HEK293T (cell line): ENCODE measurements at regions not wholly inside any gene's neighbourhood (a gene's known extent, or its start where the extent isn't known, plus 50 kb on each side); places are given as distances from the start of the nearest gene placed in this dataset.

ENCODE experiments used
- BHLHE40 ChIP-seq: fragments of 450-650 bp; IDR thresholded peaks from 2 replicates; pipeline ENCODE4 v1.6.1; 2016; ENCODE audit warnings: mild to moderate bottlenecking, moderate library complexity, borderline replicate concordance
- ELF4 ChIP-seq: fragments of 450-650 bp; IDR thresholded peaks from 2 replicates; pipeline ENCODE4 v1.6.1; 2017; ENCODE audit warnings: antibody characterized with exemption
- FOXA1 ChIP-seq: fragments of 450-650 bp; IDR thresholded peaks from 2 replicates; pipeline ENCODE4 v1.6.1; 2016; ENCODE audit warnings: mild to moderate bottlenecking
- FOXM1 ChIP-seq: fragments of 450-650 bp; IDR thresholded peaks from 2 replicates; pipeline ENCODE4 v1.6.1; 2017; ENCODE audit warnings: mild to moderate bottlenecking, borderline replicate concordance
- HDGF ChIP-seq: fragments of 450-650 bp; IDR thresholded peaks from 2 replicates; pipeline ENCODE4 v1.6.1; 2017; ENCODE audit warnings: antibody characterized with exemption, borderline replicate concordance
- L3MBTL2 ChIP-seq: fragments of 450-650 bp; conservative IDR thresholded peaks from 2 replicates; pipeline ENCODE4 v1.6.1; 2016; ENCODE audit warnings: mild to moderate bottlenecking
- NFRKB ChIP-seq: fragments of 450-650 bp; IDR thresholded peaks from 2 replicates; pipeline ENCODE4 v1.6.1; 2016; ENCODE audit warnings: mild to moderate bottlenecking, moderate library complexity
- SP1 ChIP-seq: fragments of 450-650 bp; IDR thresholded peaks from 2 replicates; pipeline ENCODE4 v1.6.1; 2017
- SUZ12 ChIP-seq: fragments of 450-650 bp; IDR thresholded peaks from 2 replicates; pipeline ENCODE4 v1.6.1; 2016; ENCODE audit warnings: mild to moderate bottlenecking
- TARDBP ChIP-seq: fragments of 450-650 bp; IDR thresholded peaks from 2 replicates; pipeline ENCODE4 v1.6.1; 2016
- ZNF384 ChIP-seq: fragments of 450-650 bp; IDR thresholded peaks from 2 replicates; pipeline ENCODE4 v1.6.1; 2016

DNA sequence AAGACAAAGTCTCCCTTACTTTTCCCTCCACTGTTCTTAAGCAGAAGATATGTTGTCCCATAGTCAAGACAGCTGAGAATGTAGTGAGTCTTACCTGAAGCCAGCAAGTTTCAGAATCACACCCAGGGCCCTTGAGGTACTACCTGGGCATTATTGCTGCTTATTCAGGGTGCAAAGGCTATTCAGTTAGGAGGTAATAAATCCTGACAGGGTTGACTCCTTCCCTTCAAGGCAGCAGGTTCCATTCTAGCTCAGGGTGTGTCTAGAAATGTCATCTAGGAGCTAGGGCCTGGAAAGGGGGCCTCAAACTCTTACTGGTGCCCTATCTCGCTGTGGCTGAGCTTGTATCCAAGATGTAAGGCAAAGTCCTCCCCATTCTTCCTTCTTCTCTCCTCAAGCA lies 259.0 kb downstream of the FAT4 start:
- TF ChIP-seq SUZ12: no peak
- TF ChIP-seq SP1: no peak
- no peak for TF ChIP-seq BHLHE40
- no peak for TF ChIP-seq FOXM1
- TF ChIP-seq NFRKB: no peak
- TF ChIP-seq ZNF384: no peak
- no peak for TF ChIP-seq L3MBTL2
- no peak for TF ChIP-seq HDGF
- TF ChIP-seq ELF4: no peak
- no peak for TF ChIP-seq TARDBP
- TF ChIP-seq FOXA1: no peak
